CD8-positive, alpha-beta memory T cell (primary cell): ENCODE measurements at regions not wholly inside any gene's neighbourhood (a gene's known extent, or its start where the extent isn't known, plus 50 kb on each side); places are given as distances from the start of the nearest gene placed in this dataset.
"Not testable (repeated sequence)": the region's sequence is repeated elsewhere in the genome, so short reads cannot be mapped to it uniquely, and the experiment has no call there.

Experiments
- CTCF ChIA-PET: fragments of 350-600 bp; sonication (Branson Sonifier 250); formaldehyde crosslinking; loops from one replicate; lab custom pipeline; 2021; ENCODE audit warnings: antibody characterized with exemption; lab: Charles Lee
- POLR2A ChIA-PET: fragments of 350-600 bp; sonication (Branson Sonifier 250); formaldehyde crosslinking; loops from one replicate; lab custom pipeline; 2021; ENCODE audit warnings: antibody characterized with exemption; lab: Charles Lee
- DNase-seq, 5 donors: peaks; one replicate each; pipeline versions ENCODE4 v3.0.0 to v3.0.0-alpha.2; 2020 to 2022; ENCODE audit warnings: mixed read lengths in 1 of 5
- H3K27ac ChIP-seq: one replicate; pipeline ENCODE4 v1.7.0; 2013; ENCODE audit warnings: low read depth, mild to moderate bottlenecking, low read length, moderate library complexity
- H3K27me3 ChIP-seq: 2 replicates; pipeline ENCODE4 v1.7.0; 2013; ENCODE audit warnings: low read length, mild to moderate bottlenecking; ENCODE audit not compliant: insufficient read depth, poor library complexity, severe bottlenecking
- H3K36me3 ChIP-seq: 2 replicates; pipeline ENCODE4 v1.7.0; 2013; ENCODE audit warnings: mild to moderate bottlenecking, low read length, moderate library complexity; ENCODE audit not compliant: insufficient read depth
- H3K4me1 ChIP-seq: 2 replicates; pipeline ENCODE4 v1.7.0; 2013; ENCODE audit warnings: mild to moderate bottlenecking, low read length, moderate library complexity; ENCODE audit not compliant: insufficient read depth
- H3K4me3 ChIP-seq: 2 replicates; pipeline ENCODE4 v1.7.0; 2013; ENCODE audit warnings: mild to moderate bottlenecking, low read length
- H3K9me3 ChIP-seq: 2 replicates; pipeline ENCODE4 v1.7.0; 2013; ENCODE audit warnings: mild to moderate bottlenecking, low read length
- H3K27ac Mint-ChIP-seq, 8 donors: one replicate each; pipeline ENCODE4 v1.8.0; 2020 to 2021; ENCODE audit warnings: mixed read lengths in 8 of 8, mild to moderate bottlenecking in 6 of 8, inconsistent platforms in 3 of 8, moderate library complexity in 3 of 8
- H3K27me3 Mint-ChIP-seq, 2 donors: one replicate each; pipeline ENCODE4 v1.8.0; 2020 to 2021; ENCODE audit warnings: mixed read lengths in 2 of 2, mild to moderate bottlenecking in 1 of 2, moderate library complexity in 1 of 2
- H3K36me3 Mint-ChIP-seq, 3 donors: one replicate each; pipeline ENCODE4 v1.8.0; 2020 to 2021; ENCODE audit warnings: mixed read lengths in 3 of 3, inconsistent platforms in 1 of 3, mild to moderate bottlenecking in 1 of 3
- H3K4me1 Mint-ChIP-seq, 3 donors: one replicate each; pipeline ENCODE4 v1.8.0; 2020 to 2021; ENCODE audit warnings: mixed read lengths in 3 of 3, inconsistent platforms in 1 of 3, mild to moderate bottlenecking in 1 of 3
- H3K4me3 Mint-ChIP-seq, 7 donors: one replicate each; pipeline ENCODE4 v1.8.0; 2020 to 2021; ENCODE audit warnings: mixed read lengths in 7 of 7, mild to moderate bottlenecking in 6 of 7, moderate library complexity in 4 of 7, inconsistent platforms in 2 of 7
- H3K9me3 Mint-ChIP-seq, 5 donors: one replicate each; pipeline ENCODE4 v1.8.0; 2020 to 2022; ENCODE audit warnings: mixed read lengths in 5 of 5, mild to moderate bottlenecking in 3 of 5, moderate library complexity in 2 of 5, inconsistent platforms in 1 of 5

DNA sequence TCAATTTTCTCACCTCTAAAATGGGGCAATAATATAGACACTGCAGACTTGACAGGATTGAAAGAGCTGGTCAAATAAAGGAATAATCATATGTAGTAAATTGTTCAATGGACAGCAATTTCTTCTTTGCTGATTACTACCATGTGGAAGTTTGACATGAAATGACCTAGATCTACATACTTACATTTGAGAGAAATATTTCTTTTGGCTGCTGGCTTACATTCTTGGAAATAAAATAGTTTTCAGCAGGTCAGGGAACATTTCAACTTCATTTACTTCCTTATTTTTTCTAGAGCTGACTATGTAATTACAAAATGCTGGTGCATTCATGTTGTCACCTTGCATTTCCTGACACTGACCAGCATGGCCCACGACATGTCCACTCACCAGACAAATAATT lies 294.6 kb upstream of the MIR17HG start:
- Mint-ChIP-seq H3K27ac (no peak overlapping the region), H3K27me3 (no peaks in the 10 kb centered on the region), H3K36me3 (no peaks in the 10 kb centered on the region), H3K4me3 (no peak overlapping the region), H3K4me1 (no peaks in the 10 kb centered on the region), H3K9me3 (peaks cover 2 to 7% (median 5%) of the 10 kb centered on the region in 5 donors)
- no peaks in the 10 kb centered on the region for H3K4me1 ChIP-seq
- no peak overlapping the region for H3K27ac ChIP-seq
- no peak for DNase-seq
- no peaks in the 10 kb centered on the region for H3K27me3 ChIP-seq
- ChIA-PET CTCF (no interaction called here), POLR2A (no interaction called here)
- H3K4me3 ChIP-seq, result no peak overlapping the region
- H3K9me3 ChIP-seq, result no peaks in the 10 kb centered on the region
- no peaks in the 10 kb centered on the region for H3K36me3 ChIP-seq

DNA sequence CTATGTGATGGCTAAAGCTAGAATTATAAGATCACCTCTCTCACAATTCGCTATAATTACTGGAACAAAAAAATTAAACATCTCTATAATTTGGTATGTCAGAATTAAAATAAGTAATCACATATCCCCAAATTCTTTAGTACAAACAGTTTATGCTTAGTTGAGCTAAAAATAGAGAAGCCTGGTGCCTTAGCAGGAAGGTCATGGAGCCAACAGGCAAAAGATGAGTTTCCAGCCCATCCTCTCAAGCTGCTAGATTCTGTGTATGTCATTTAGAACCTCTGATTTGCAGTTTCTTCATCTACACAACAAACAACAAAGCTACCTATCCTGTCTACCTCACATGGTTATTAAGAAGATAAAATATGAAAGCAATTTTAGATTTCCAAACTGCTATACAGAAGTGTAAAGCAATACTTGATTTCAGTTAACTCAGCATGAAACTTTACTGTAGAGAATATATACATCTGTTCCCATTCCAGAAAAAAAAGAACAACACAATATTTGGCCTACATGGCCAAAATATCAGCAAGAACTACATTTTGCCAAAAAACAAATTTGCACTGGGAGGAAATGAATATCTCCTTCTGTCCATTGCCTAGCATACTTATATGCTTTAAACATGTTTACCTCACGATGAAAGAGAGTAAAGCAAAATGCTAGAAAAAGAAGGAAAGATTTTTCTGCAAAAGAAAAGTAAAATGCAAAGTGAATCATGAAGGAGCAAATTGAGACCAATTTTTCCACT lies 294.0 kb upstream of the MIR17HG start:
- ChIA-PET POLR2A (no interaction called here), CTCF (no interaction called here)
- Histone ChIP-seq H3K4me1 (no peaks in the 10 kb centered on the region), H3K4me3 (no peak overlapping the region), H3K9me3 (no peaks in the 10 kb centered on the region), H3K36me3 (no peaks in the 10 kb centered on the region), H3K27me3 (no peaks in the 10 kb centered on the region), H3K27ac (no peak overlapping the region)
- H3K27ac Mint-ChIP-seq, result no peak overlapping the region
- DNase-seq, result no peak
- H3K4me1 Mint-ChIP-seq, result no peaks in the 10 kb centered on the region
- no peak overlapping the region for H3K4me3 Mint-ChIP-seq
- no peaks in the 10 kb centered on the region for H3K27me3 Mint-ChIP-seq
- no peaks in the 10 kb centered on the region for H3K36me3 Mint-ChIP-seq
- H3K9me3 Mint-ChIP-seq, result peaks cover 3 to 11% (median 6%) of the 10 kb centered on the region in 5 donors

DNA sequence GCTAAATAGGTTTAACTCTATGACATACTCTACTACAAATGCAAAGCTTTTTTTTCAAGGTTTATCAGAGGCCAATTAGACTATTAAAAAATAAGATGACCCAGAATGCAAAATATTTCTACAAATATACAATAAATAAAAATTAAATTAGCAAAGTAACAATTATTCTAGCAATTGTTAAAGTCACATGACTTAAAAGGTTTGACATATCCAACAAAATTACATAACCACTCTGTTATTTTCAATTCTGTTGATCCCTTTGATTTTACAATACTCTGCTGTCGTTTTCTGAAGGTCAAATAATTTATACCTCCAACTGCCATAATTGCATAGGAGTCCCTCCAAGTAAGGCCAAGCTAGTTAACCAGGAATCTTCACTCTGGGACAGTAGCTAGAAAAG lies 292.6 kb upstream of the MIR17HG start:
- no peak for DNase-seq
- Mint-ChIP-seq H3K4me1 (no peaks in the 10 kb centered on the region), H3K27ac (no peak overlapping the region), H3K36me3 (no peaks in the 10 kb centered on the region), H3K4me3 (no peak overlapping the region), H3K27me3 (no peaks in the 10 kb centered on the region), H3K9me3 (peaks cover 6 to 13% (median 9%) of the 10 kb centered on the region in 5 donors)
- H3K4me3 ChIP-seq, result no peak overlapping the region
- no peaks in the 10 kb centered on the region for H3K4me1 ChIP-seq
- H3K36me3 ChIP-seq, result no peaks in the 10 kb centered on the region
- ChIA-PET CTCF (no interaction called here), POLR2A (no interaction called here)
- no peak overlapping the region for H3K27ac ChIP-seq
- H3K27me3 ChIP-seq, result no peaks in the 10 kb centered on the region
- H3K9me3 ChIP-seq, result no peaks in the 10 kb centered on the region

DNA sequence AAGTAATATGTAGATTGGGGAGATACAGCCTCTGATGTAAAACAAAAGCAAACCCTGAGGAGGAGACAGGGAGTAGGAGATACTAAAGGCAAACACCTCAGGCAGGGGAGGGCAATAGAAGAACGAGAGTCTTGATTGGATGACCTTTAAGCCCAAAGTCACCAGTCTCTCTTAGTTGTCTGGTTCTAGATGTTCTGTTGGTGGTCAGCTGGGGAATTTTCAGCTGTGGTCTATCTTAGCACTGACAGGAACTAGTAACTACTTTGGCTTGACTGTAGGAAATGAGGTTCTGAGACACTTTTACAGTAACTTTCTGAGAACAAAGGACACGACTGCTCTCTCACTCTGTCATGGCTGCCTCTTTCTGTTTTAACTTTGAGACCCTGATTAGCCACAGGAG lies 290.7 kb upstream of the MIR17HG start:
- no peak overlapping the region for H3K27ac Mint-ChIP-seq
- Histone ChIP-seq H3K27me3 (no peaks in the 10 kb centered on the region), H3K4me1 (no peaks in the 10 kb centered on the region), H3K27ac (no peak overlapping the region), H3K4me3 (no peak overlapping the region), H3K36me3 (no peaks in the 10 kb centered on the region), H3K9me3 (no peaks in the 10 kb centered on the region)
- no peaks in the 10 kb centered on the region for H3K4me1 Mint-ChIP-seq
- no peak overlapping the region for H3K4me3 Mint-ChIP-seq
- no peaks in the 10 kb centered on the region for H3K27me3 Mint-ChIP-seq
- ChIA-PET POLR2A (no interaction called here), CTCF (no interaction called here)
- DNase-seq, result no peak
- no peaks in the 10 kb centered on the region for H3K36me3 Mint-ChIP-seq
- peaks cover 6 to 13% (median 8%) of the 10 kb centered on the region in 5 donors for H3K9me3 Mint-ChIP-seq

DNA sequence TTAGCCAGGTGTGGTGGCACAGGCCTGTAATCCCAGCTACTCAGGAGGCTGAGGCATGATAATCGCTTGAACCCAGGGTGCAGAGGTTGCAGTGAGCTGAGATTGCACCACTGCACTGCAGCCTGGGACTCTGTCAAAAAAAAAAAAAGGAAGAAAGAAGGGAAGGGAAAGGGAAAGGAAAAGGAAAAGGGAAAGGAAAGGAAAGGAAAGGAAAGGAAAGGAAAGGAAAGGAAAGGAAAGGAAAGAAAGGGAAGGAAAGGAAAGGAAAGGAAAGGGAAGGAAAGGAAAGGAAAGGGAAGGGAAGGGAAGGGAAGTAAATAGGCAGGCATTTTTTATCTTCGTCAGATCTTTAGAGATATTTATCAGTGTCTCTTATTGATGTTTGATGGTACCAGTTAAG lies 290.0 kb upstream of the MIR17HG start:
- H3K4me1 Mint-ChIP-seq, H3K4me3 ChIP-seq, DNase-seq, H3K36me3 ChIP-seq, H3K27me3 ChIP-seq, POLR2A ChIA-PET, H3K36me3 Mint-ChIP-seq, CTCF ChIA-PET, H3K27ac Mint-ChIP-seq, H3K4me3 Mint-ChIP-seq, H3K27ac ChIP-seq, H3K9me3 ChIP-seq, H3K27me3 Mint-ChIP-seq, H3K4me1 ChIP-seq: not testable (repeated sequence)
- peaks cover 6 to 15% (median 8%) of the 10 kb centered on the region in 5 donors for H3K9me3 Mint-ChIP-seq

DNA sequence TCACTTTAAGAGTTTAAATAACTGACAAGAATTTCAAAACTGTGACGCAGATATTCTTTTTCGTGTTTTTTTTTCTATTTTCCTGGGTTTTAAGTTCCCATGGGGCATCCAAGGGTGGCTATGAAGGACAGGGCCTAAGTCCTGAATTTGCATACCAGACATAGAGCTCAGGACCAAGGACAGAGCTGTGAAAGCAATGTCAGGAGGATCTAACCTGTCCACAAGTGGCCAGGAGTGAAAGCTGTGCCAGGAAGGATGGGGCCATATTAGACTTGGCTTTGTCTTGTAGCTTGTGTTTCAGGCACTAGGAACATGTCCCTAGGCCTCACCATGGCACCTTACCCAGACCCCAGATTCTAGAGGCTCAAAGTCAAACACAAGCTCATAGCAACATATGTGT lies 289.4 kb upstream of the MIR17HG start:
- H3K27me3 ChIP-seq, result no peaks in the 10 kb centered on the region
- POLR2A ChIA-PET, result no interaction called here
- no peak overlapping the region for H3K4me3 Mint-ChIP-seq

DNA sequence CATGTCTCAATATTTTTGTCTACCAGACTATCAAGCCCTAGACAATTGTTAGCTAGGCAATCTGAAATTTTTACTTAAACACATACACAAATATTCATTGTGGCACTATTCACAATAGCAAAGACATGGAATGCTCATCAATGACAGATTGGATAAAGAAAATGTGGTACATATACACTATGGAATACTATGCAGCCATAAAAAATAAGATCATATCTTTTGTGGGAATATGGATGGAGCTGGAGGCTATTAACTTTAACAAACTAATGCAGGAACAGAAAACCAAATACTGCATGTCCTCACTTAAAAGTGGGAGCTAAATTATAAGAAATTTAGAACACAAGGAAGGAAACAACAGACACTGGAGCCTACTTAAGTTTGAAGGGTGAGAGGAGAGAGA lies 288.6 kb upstream of the MIR17HG start:
- H3K4me1 ChIP-seq, result no peaks in the 10 kb centered on the region
- H3K27ac Mint-ChIP-seq, result no peak overlapping the region
- no peaks in the 10 kb centered on the region for H3K36me3 ChIP-seq
- ChIA-PET CTCF (no interaction called here), POLR2A (no interaction called here)
- DNase-seq, result no peak
- H3K27me3 Mint-ChIP-seq, result no peaks in the 10 kb centered on the region
- H3K4me3 ChIP-seq, result no peak overlapping the region
- H3K27me3 ChIP-seq, result no peaks in the 10 kb centered on the region
- H3K4me1 Mint-ChIP-seq, result no peaks in the 10 kb centered on the region
- no peaks in the 10 kb centered on the region for H3K9me3 ChIP-seq
- no peaks in the 10 kb centered on the region for H3K36me3 Mint-ChIP-seq
- H3K9me3 Mint-ChIP-seq, result peaks cover 4 to 15% (median 7%) of the 10 kb centered on the region in 5 donors
- H3K27ac ChIP-seq, result no peak overlapping the region
- H3K4me3 Mint-ChIP-seq, result no peak overlapping the region

More for the DNA sequence above, 289.4 kb upstream of the MIR17HG start:
- H3K9me3 Mint-ChIP-seq, result peaks cover 7 to 15% (median 8%) of the 10 kb centered on the region in 5 donors
- DNase-seq, result no peak
- H3K36me3 ChIP-seq, result no peaks in the 10 kb centered on the region
- H3K4me3 ChIP-seq, result no peak overlapping the region
- no peaks in the 10 kb centered on the region for H3K4me1 ChIP-seq
- CTCF ChIA-PET, result no interaction called here
- H3K27me3 Mint-ChIP-seq, result no peaks in the 10 kb centered on the region
- no peak overlapping the region for H3K27ac ChIP-seq
- H3K4me1 Mint-ChIP-seq, result no peaks in the 10 kb centered on the region
- H3K36me3 Mint-ChIP-seq, result no peaks in the 10 kb centered on the region
- no peaks in the 10 kb centered on the region for H3K9me3 ChIP-seq
- no peak overlapping the region for H3K27ac Mint-ChIP-seq

DNA sequence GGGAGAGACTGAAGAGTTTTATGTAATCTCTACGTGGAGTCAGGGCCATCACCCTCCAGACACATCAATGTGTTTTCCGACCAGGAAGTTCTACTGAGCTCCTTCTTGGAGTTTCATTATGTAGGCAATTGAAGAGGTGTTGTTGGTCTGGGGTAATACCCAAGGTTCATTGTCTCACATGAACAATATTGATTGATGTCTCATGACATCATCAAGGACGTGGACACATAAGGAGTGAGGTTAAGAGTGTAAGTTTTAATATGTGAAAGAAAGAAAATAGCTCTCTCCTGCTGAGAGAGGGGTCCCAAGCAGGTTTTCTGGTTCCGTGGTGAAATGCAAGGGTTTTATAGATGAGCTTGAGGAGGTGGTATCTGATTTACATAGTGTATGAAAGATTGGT lies 280.7 kb upstream of the MIR17HG start:
- Histone ChIP-seq H3K36me3 (no peaks in the 10 kb centered on the region), H3K4me3 (no peak overlapping the region), H3K9me3 (no peaks in the 10 kb centered on the region), H3K27me3 (no peaks in the 10 kb centered on the region), H3K4me1 (no peaks in the 10 kb centered on the region), H3K27ac (no peak overlapping the region)
- Mint-ChIP-seq H3K36me3 (no peaks in the 10 kb centered on the region), H3K9me3 (peaks cover 3 to 8% (median 5%) of the 10 kb centered on the region in 5 donors), H3K27ac (no peak overlapping the region), H3K4me1 (no peaks in the 10 kb centered on the region), H3K4me3 (no peak overlapping the region), H3K27me3 (peaks cover 0 to 2% of the 10 kb centered on the region in 2 donors)
- CTCF ChIA-PET, result no interaction called here
- POLR2A ChIA-PET, result no interaction called here
- no peak for DNase-seq
